Thoracic aorta (tissue), 2 donors: ENCODE measurements at regions not wholly inside any gene's neighbourhood (a gene's known extent, or its start where the extent isn't known, plus 50 kb on each side); places are given as distances from the start of the nearest gene placed in this dataset.
A peak's percentile ranks its signal among the peaks of the same experiment; 100 is the strongest.

Source experiments
- ATAC-seq: fragments of 150-250 bp; one replicate; pipeline ENCODE4 v1.8.0; 2017; ENCODE audit warnings: low read depth; ENCODE audit not compliant: insufficient number of reproducible peaks, low FRiP score
- DNase-seq: peaks from one replicate; pipeline ENCODE4 v3.0.0-alpha.2; 2020; ENCODE audit warnings: low spot score
- H3K27ac ChIP-seq, 2 donors: fragments of 200-600 bp; sonication (generic); 1 replicate in 1 of 2; 2 replicates in 1 of 2; pipeline ENCODE4 v1.5.1; 2016; ENCODE audit warnings: mild to moderate bottlenecking in 2 of 2, moderate library complexity in 2 of 2
- H3K27me3 ChIP-seq: fragments of 200-600 bp; sonication (generic); replicated peaks from 2 replicates; pipeline ENCODE4 v1.6.0; 2016; ENCODE audit warnings: mild to moderate bottlenecking; ENCODE audit not compliant: insufficient read depth
- H3K36me3 ChIP-seq: fragments of 200-600 bp; sonication (generic); one replicate; pipeline ENCODE4 v1.5.1; 2016
- H3K4me1 ChIP-seq, 2 donors: fragments of 200-600 bp; sonication (generic); 1 replicate in 1 of 2; 2 replicates in 1 of 2; pipeline versions ENCODE4 v1.5.1 to v1.6.0; 2016; ENCODE audit warnings: low read depth in 2 of 2, mild to moderate bottlenecking in 1 of 2; ENCODE audit not compliant: control insufficient read depth in 1 of 2
- H3K4me3 ChIP-seq: fragments of 200-600 bp; sonication (generic); 2 replicates; pipeline ENCODE4 v1.5.1; 2016; ENCODE audit warnings: mild to moderate bottlenecking
- H3K9me3 ChIP-seq: fragments of 200-600 bp; sonication (generic); 2 replicates; pipeline ENCODE4 v1.5.1; 2016
- CTCF ChIP-seq: fragments of 200-600 bp; sonication (generic); IDR thresholded peaks from one replicate; pipeline ENCODE4 v1.5.1; 2019; ENCODE audit warnings: antibody characterized with exemption

GRCh38 chr9:81379655-81380054 lies 309.7 kb downstream of the TLE1 start:
- H3K27me3 ChIP-seq: no peaks in the 10 kb centered on the region
- no peaks in the 10 kb centered on the region for H3K36me3 ChIP-seq
- no peak overlapping the region for H3K4me3 ChIP-seq
- peaks cover 6 to 38% of the 10 kb centered on the region in 2 donors for H3K4me1 ChIP-seq
- DNase-seq: no peak
- ATAC-seq: peak; percentile 27
- no peak overlapping the region for H3K27ac ChIP-seq
- H3K9me3 ChIP-seq: no peaks in the 10 kb centered on the region
- TF ChIP-seq CTCF: no peak

- no peak for DNase-seq
- no peaks in the 10 kb centered on the region for H3K27me3 ChIP-seq
- no peak overlapping the region for H3K4me3 ChIP-seq
- H3K9me3 ChIP-seq: no peaks in the 10 kb centered on the region
- no peaks in the 10 kb centered on the region for H3K36me3 ChIP-seq
- H3K27ac ChIP-seq: no peak overlapping the region
- no peak for ATAC-seq
- peaks cover 6 to 54% of the 10 kb centered on the region in 2 donors for H3K4me1 ChIP-seq
- no peak for TF ChIP-seq CTCF
Observed at GRCh38 chr9:81377921-81378320, 311.4 kb downstream of the TLE1 start.

GRCh38 chr9:81377320-81377719 lies 312.0 kb downstream of the TLE1 start:
- DNase-seq: no peak
- H3K9me3 ChIP-seq: no peaks in the 10 kb centered on the region
- peaks cover 6 to 60% of the 10 kb centered on the region in 2 donors for H3K4me1 ChIP-seq
- TF ChIP-seq CTCF: no peak
- H3K27ac ChIP-seq: no peak overlapping the region
- H3K36me3 ChIP-seq: no peaks in the 10 kb centered on the region
- ATAC-seq: no peak
- H3K27me3 ChIP-seq: no peaks in the 10 kb centered on the region
- no peak overlapping the region for H3K4me3 ChIP-seq

GRCh38 chr9:81375187-81376100 lies 313.9 kb downstream of the TLE1 start:
- H3K27ac ChIP-seq: no peak overlapping the region
- no peak overlapping the region for H3K4me3 ChIP-seq
- no peak for TF ChIP-seq CTCF
- H3K4me1 ChIP-seq: peaks cover 6 to 69% of the 10 kb centered on the region in 2 donors
- ATAC-seq (no peak), DNase-seq (no peak)
- no peaks in the 10 kb centered on the region for H3K27me3 ChIP-seq
- no peaks in the 10 kb centered on the region for H3K36me3 ChIP-seq
- H3K9me3 ChIP-seq: no peaks in the 10 kb centered on the region

GRCh38 chr9:81374459-81375186 lies 314.7 kb downstream of the TLE1 start:
- ATAC-seq (no peak), DNase-seq (no peak)
- Histone ChIP-seq H3K9me3 (no peaks in the 10 kb centered on the region), H3K27ac (no peak overlapping the region), H3K27me3 (no peaks in the 10 kb centered on the region), H3K4me3 (no peak overlapping the region), H3K4me1 (peaks cover 6 to 63% of the 10 kb centered on the region in 2 donors), H3K36me3 (no peaks in the 10 kb centered on the region)
- no peak for TF ChIP-seq CTCF
